H1 (cell line): ENCODE measurements at regions not wholly inside any gene's neighbourhood (a gene's known extent, or its start where the extent isn't known, plus 50 kb on each side); places are given as distances from the start of the nearest gene placed in this dataset.

Experiments used
- CTCF ChIA-PET: fragments of 300-600 bp; sonication (Branson Sonifier 250); formaldehyde crosslinking; loops from one replicate; lab custom pipeline; 2021; ENCODE audit not compliant: partially characterized antibody; lab: Charles Lee
- POLR2A ChIA-PET: fragments of 300-600 bp; sonication (Branson Sonifier 250); formaldehyde crosslinking; loops from one replicate; lab custom pipeline; 2021; ENCODE audit warnings: inconsistent platforms; ENCODE audit not compliant: partially characterized antibody; lab: Charles Lee
- DNase-seq, 2 experiments: peaks; one replicate each; pipeline versions ENCODE4 v3.0.0 to v3.0.0-alpha.2; 2010 to 2022; ENCODE audit warnings: low spot score in 2 of 2, low read depth in 1 of 2, mixed read lengths in 1 of 2
- FAIRE-seq: peaks from 2 replicates; lab custom pipeline; 2011; peaks lifted over from hg19 to GRCh38; lab: Jason Lieb, UNC
- H2AFZ ChIP-seq: 2 replicates; pipeline ENCODE4 v1.8.1; 2012; ENCODE audit warnings: low read length, inconsistent platforms
- H2AK5ac ChIP-seq: 2 replicates; pipeline ENCODE4 v1.6.1; 2013; ENCODE audit warnings: low read depth, low read length
- H2BK120ac ChIP-seq: replicated peaks from 2 replicates; pipeline ENCODE3; 2013; ENCODE audit warnings: low read depth, low read length, inconsistent platforms
- H2BK12ac ChIP-seq: 2 replicates; pipeline ENCODE4 v1.6.1; 2013; ENCODE audit warnings: low read depth, low read length
- H2BK15ac ChIP-seq: 2 replicates; pipeline ENCODE4 v1.6.1; 2013; ENCODE audit warnings: low read length
- H2BK20ac ChIP-seq: 2 replicates; pipeline ENCODE4 v1.6.1; 2013; ENCODE audit warnings: low read length
- H2BK5ac ChIP-seq: 2 replicates; pipeline ENCODE4 v1.6.1; 2013; ENCODE audit warnings: low read depth, low read length
- H3K14ac ChIP-seq: 2 replicates; pipeline ENCODE4 v1.6.1; 2013; ENCODE audit warnings: inconsistent platforms; ENCODE audit not compliant: insufficient read length
- H3K18ac ChIP-seq: 2 replicates; pipeline ENCODE4 v1.6.1; 2013; ENCODE audit warnings: low read length; ENCODE audit errors: extremely low read depth
- H3K23ac ChIP-seq: 2 replicates; pipeline ENCODE4 v1.6.1; 2013; ENCODE audit warnings: inconsistent platforms; ENCODE audit not compliant: insufficient read length
- H3K23me2 ChIP-seq: 2 replicates; pipeline ENCODE4 v1.6.1; 2013; ENCODE audit warnings: low read depth, low read length
- H3K27ac ChIP-seq: 2 replicates; pipeline ENCODE4 v1.6.1; 2011; ENCODE audit warnings: low read depth, low read length, inconsistent platforms
- H3K27me3 ChIP-seq, 4 experiments: replicated peaks in 1 of 4; 1 replicate in 1 of 4; 2 replicates in 3 of 4; pipeline versions ENCODE4 v1.6.1 to v1.8.1; 2011 to 2013; ENCODE audit warnings: low read length in 3 of 4, mild to moderate bottlenecking in 3 of 4, inconsistent platforms in 2 of 4, mixed read lengths in 2 of 4, moderate library complexity in 1 of 4; ENCODE audit not compliant: control insufficient read depth in 3 of 4, insufficient read depth in 3 of 4; ENCODE audit errors: extremely low read depth in 1 of 4
- H3K36me3 ChIP-seq, 4 experiments: 2 replicates each; pipeline versions ENCODE4 v1.6.1 to v1.8.1; 2011 to 2013; ENCODE audit warnings: mild to moderate bottlenecking in 4 of 4, low read length in 3 of 4, moderate library complexity in 2 of 4, control low read depth in 1 of 4, inconsistent platforms in 1 of 4; ENCODE audit not compliant: insufficient read depth in 4 of 4, control insufficient read depth in 2 of 4
- H3K4ac ChIP-seq: replicated peaks from 2 replicates; pipeline ENCODE3; 2013; ENCODE audit warnings: low read length, low read depth, mixed read lengths, inconsistent platforms; ENCODE audit not compliant: insufficient read length
- H3K4me1 ChIP-seq, 4 experiments: replicated peaks in 1 of 4; 1 replicate in 1 of 4; 2 replicates in 3 of 4; pipeline versions ENCODE4 v1.6.1 to v1.8.1; 2011 to 2013; ENCODE audit warnings: low read length in 3 of 4, inconsistent platforms in 2 of 4, mixed read lengths in 1 of 4; ENCODE audit not compliant: insufficient read depth in 4 of 4, control insufficient read depth in 3 of 4
- H3K4me2 ChIP-seq, 2 experiments: 2 replicates each; pipeline versions ENCODE4 v1.6.1 to v1.8.1; 2011 to 2013; ENCODE audit warnings: low read depth in 2 of 2, low read length in 2 of 2, control low read depth in 1 of 2, inconsistent platforms in 1 of 2, mild to moderate bottlenecking in 1 of 2; ENCODE audit not compliant: insufficient read depth in 1 of 2
- H3K4me3 ChIP-seq, 4 experiments: fragments of 200-600, 300-600 bp in 1 of 4; sonication (generic), shearing (Covaris generic), sonication (Bioruptor Twin) in 1 of 4; 2 replicates each; pipeline versions ENCODE4 v1.5.1 to v1.8.1; 2011 to 2016; ENCODE audit warnings: low read length in 4 of 4, low read depth in 3 of 4, control low read depth in 2 of 4, inconsistent platforms in 2 of 4, mild to moderate bottlenecking in 2 of 4, mixed read lengths in 1 of 4, moderate library complexity in 1 of 4; ENCODE audit not compliant: insufficient read depth in 2 of 4; ENCODE audit errors: extremely low read depth in 1 of 4
- H3K56ac ChIP-seq: replicated peaks from 2 replicates; pipeline ENCODE3; 2013; ENCODE audit warnings: low read depth, mild to moderate bottlenecking, mixed read lengths, low read length, inconsistent platforms; ENCODE audit not compliant: insufficient read length
- H3K79me1 ChIP-seq: 2 replicates; pipeline ENCODE4 v1.6.1; 2013; ENCODE audit warnings: low read depth, low read length, control low read depth
- H3K79me2 ChIP-seq, 2 experiments: 2 replicates each; pipeline versions ENCODE4 v1.6.1 to v1.8.1; 2012 to 2013; ENCODE audit warnings: low read length in 2 of 2, mild to moderate bottlenecking in 2 of 2, inconsistent platforms in 1 of 2; ENCODE audit not compliant: insufficient read depth in 2 of 2, control insufficient read depth in 1 of 2
- H3K9ac ChIP-seq, 4 experiments: replicated peaks in 1 of 4; 1 replicate in 1 of 4; 2 replicates in 3 of 4; pipeline versions ENCODE4 v1.6.1 to v1.8.1; 2011 to 2013; ENCODE audit warnings: low read depth in 3 of 4, low read length in 3 of 4, control low read depth in 2 of 4, mild to moderate bottlenecking in 2 of 4, moderate library complexity in 2 of 4, inconsistent platforms in 1 of 4; ENCODE audit errors: extremely low read depth in 1 of 4
- H3K9me3 ChIP-seq, 2 experiments: 2 replicates each; pipeline versions ENCODE4 v1.6.1 to v1.8.1; 2012 to 2013; ENCODE audit warnings: mild to moderate bottlenecking in 2 of 2, moderate library complexity in 2 of 2, control low read depth in 1 of 2, inconsistent platforms in 1 of 2, low read depth in 1 of 2, low read length in 1 of 2, mixed read lengths in 1 of 2; ENCODE audit not compliant: insufficient read depth in 2 of 2
- H4K20me1 ChIP-seq, 2 experiments: replicated peaks in 1 of 2; 2 replicates each; pipeline versions ENCODE3 to v1.8.1; 2011 to 2013; ENCODE audit warnings: inconsistent platforms in 2 of 2, low read length in 2 of 2, mild to moderate bottlenecking in 1 of 2; ENCODE audit not compliant: insufficient read depth in 2 of 2, control insufficient read depth in 1 of 2
- H4K5ac ChIP-seq: 2 replicates; pipeline ENCODE4 v1.6.1; 2013; ENCODE audit warnings: low read length, low read depth, mixed read lengths, inconsistent platforms; ENCODE audit not compliant: insufficient read length
- H4K8ac ChIP-seq: 2 replicates; pipeline ENCODE4 v1.8.0; 2013; ENCODE audit warnings: mild to moderate bottlenecking, moderate library complexity, low read length, inconsistent platforms; ENCODE audit not compliant: insufficient read depth; ENCODE audit errors: extremely low read depth
- H4K91ac ChIP-seq: replicated peaks from 2 replicates; pipeline ENCODE3; 2013; ENCODE audit warnings: low read length, mixed read lengths, inconsistent platforms; ENCODE audit not compliant: insufficient read length
- BACH1 ChIP-seq: IDR thresholded peaks from 2 replicates; pipeline ENCODE4 v1.6.1; 2012; ENCODE audit warnings: low read length, improper control_type of control experiment
- BCL11A ChIP-seq, 2 experiments: IDR thresholded peaks; one replicate each; pipeline ENCODE4 v1.6.1; 2011; ENCODE audit warnings: low read depth in 2 of 2, low read length in 2 of 2, mild to moderate bottlenecking in 2 of 2
- CBX5 ChIP-seq: fragments of 300-800, 300-1000 bp; sonication (generic); IDR thresholded peaks from 2 replicates; pipeline ENCODE4 v1.7.1; 2016; ENCODE audit warnings: antibody characterized with exemption, low read length, low read depth
- CHD2 ChIP-seq: IDR thresholded peaks from 2 replicates; pipeline ENCODE4 v1.6.1; 2012; ENCODE audit warnings: low read length, improper control_type of control experiment
- CREB1 ChIP-seq: IDR thresholded peaks from 2 replicates; pipeline ENCODE4 v1.6.1; 2012; ENCODE audit warnings: inconsistent platforms
- EP300 ChIP-seq, 2 experiments: IDR thresholded peaks; 1 replicate in 1 of 2; 2 replicates in 1 of 2; pipeline ENCODE4 v1.6.1; 2011 to 2012; ENCODE audit warnings: low read depth in 2 of 2, low read length in 2 of 2, mild to moderate bottlenecking in 2 of 2, borderline replicate concordance in 1 of 2, inconsistent platforms in 1 of 2, moderate library complexity in 1 of 2
- FOSL1 ChIP-seq: IDR thresholded peaks from 2 replicates; pipeline ENCODE4 v1.6.1; 2011; ENCODE audit warnings: mild to moderate bottlenecking, low read depth, low read length, moderate library complexity; ENCODE audit not compliant: insufficient read depth
- JUND ChIP-seq: IDR thresholded peaks from 2 replicates; pipeline ENCODE4 v1.6.1; 2011; ENCODE audit warnings: mild to moderate bottlenecking, improper control_type of control experiment, low read length
- KDM1A ChIP-seq: fragments of 200-600, 300-600 bp; sonication (generic); IDR thresholded peaks from 2 replicates; pipeline ENCODE4 v1.7.1; 2016; ENCODE audit warnings: mild to moderate bottlenecking, low read length, borderline replicate concordance
- MAFK ChIP-seq: IDR thresholded peaks from 2 replicates; pipeline ENCODE4 v1.6.1; 2012; ENCODE audit warnings: low read depth, mild to moderate bottlenecking, improper control_type of control experiment, low read length
- RBBP5 ChIP-seq: IDR thresholded peaks from 2 replicates; pipeline ENCODE4 v1.7.1; 2012; ENCODE audit warnings: low read depth, mild to moderate bottlenecking, inconsistent platforms, low read length, moderate library complexity, borderline replicate concordance
- RNF2 ChIP-seq: fragments of 200-900, 300-1000 bp; sonication (generic); IDR thresholded peaks from 2 replicates; pipeline ENCODE4 v1.7.1; 2016; ENCODE audit warnings: borderline replicate concordance, low read depth, mild to moderate bottlenecking, antibody characterized with exemption, low read length; ENCODE audit not compliant: poor library complexity, severe bottlenecking; ENCODE audit errors: missing control alignments
- WGBS, 2 experiments: shearing (Covaris generic) in 1 of 2; methylation state at CpG; one replicate each; pipeline versions ENCODE4 v1.1.6 to v1.1.7; 2013 to 2015; ENCODE audit warnings: low lambda C conversion rate in 2 of 2, mixed read lengths in 2 of 2, inconsistent platforms in 1 of 2, low coverage in 1 of 2, missing lambda C conversion rate in 1 of 2; ENCODE audit not compliant: insufficient replicate concordance in 2 of 2, insufficient coverage in 1 of 2, insufficient read length in 1 of 2; ENCODE audit errors: extremely low coverage in 1 of 2, missing lambda C conversion rate in 1 of 2; 5-methylcytosine and 5-hydroxymethylcytosine counted together

GRCh38 chr19:29143183-29143582 lies 69.8 kb downstream of the UQCRFS1 start:
- H2AFZ ChIP-seq = no peak overlapping the region
- H2AK5ac ChIP-seq = no peak overlapping the region
- no peak overlapping the region for H4K91ac ChIP-seq
- no peak overlapping the region for H2BK120ac ChIP-seq
- H2BK12ac ChIP-seq = no peak overlapping the region
- TF ChIP-seq MAFK = no peak
- TF ChIP-seq JUND = no peak
- TF ChIP-seq RNF2 = no peak
- no peak for TF ChIP-seq CHD2
- TF ChIP-seq CBX5 = no peak
- no peak for TF ChIP-seq KDM1A
- no peak for TF ChIP-seq BCL11A (IDR thresholded peaks at IDR 0.05; ENCODE audit: low read depth in 2 of 2, low read length in 2 of 2)
- TF ChIP-seq RBBP5 = no peak
- TF ChIP-seq CREB1 = no peak
- TF ChIP-seq FOSL1 = no peak
- no peak for TF ChIP-seq BACH1
- no peak for TF ChIP-seq EP300 (IDR thresholded peaks at IDR 0.05; ENCODE audit: borderline replicate concordance in 1 of 2, low read depth in 2 of 2, low read length in 2 of 2)
- POLR2A ChIA-PET = no interaction called here
- H3K36me3 ChIP-seq = no peaks in the 10 kb centered on the region
- no peak overlapping the region for H3K27ac ChIP-seq
- no peak overlapping the region for H4K8ac ChIP-seq
- CTCF ChIA-PET = interaction anchor here (1.0 to 1.7 kb wide), 2 partner anchors 22 to 44 kb away, joined by 3 to 4 read pairs; no protein-coding TSS in a partner anchor
- H2BK20ac ChIP-seq = no peak overlapping the region
- H3K79me2 ChIP-seq = no peaks in the 10 kb centered on the region
- H3K23ac ChIP-seq = no peak overlapping the region
- H2BK15ac ChIP-seq = no peak overlapping the region
- no peak for DNase-seq
- no peak overlapping the region for H4K5ac ChIP-seq
- no peak overlapping the region for H2BK5ac ChIP-seq
- no peak for FAIRE-seq
- peaks cover 20% of the 10 kb centered on the region in 2 experiments; a peak in 3 of 4 replicates for H3K9me3 ChIP-seq
- no peaks in the 10 kb centered on the region for H3K4me1 ChIP-seq
- no peaks in the 10 kb centered on the region; the same call in 1 of the 2 replicates for H3K23me2 ChIP-seq
- H3K79me1 ChIP-seq = no peaks in the 10 kb centered on the region
- H3K14ac ChIP-seq = no peak overlapping the region
- H3K27me3 ChIP-seq = peaks cover 0 to 6% (median 2%) of the 10 kb centered on the region in 4 experiments; a peak in 2 of 7 replicates
- H3K56ac ChIP-seq = no peak overlapping the region
- H4K20me1 ChIP-seq = no peaks in the 10 kb centered on the region
- no peak overlapping the region for H3K18ac ChIP-seq
- no peak overlapping the region for H3K4me3 ChIP-seq
- no peak overlapping the region for H3K4me2 ChIP-seq
- WGBS, 2 experiments = 87% methylated on average over 4 of the region's 4 CpGs; no CpG with 5 or more reads in 1 of the 2 experiments
- no peak overlapping the region for H3K9ac ChIP-seq
- H3K4ac ChIP-seq = no peak overlapping the region
